IMR-90 (cell line): ENCODE measurements at regions not wholly inside any gene's neighbourhood (a gene's known extent, or its start where the extent isn't known, plus 50 kb on each side); places are given as distances from the start of the nearest gene placed in this dataset.

Source experiments
- ATAC-seq: fragments of 200-7000 bp; cut with Tn5 transposase; 2 replicates; pipeline ENCODE4 v1.9.1; 2020; ENCODE audit warnings: low read depth, mild to moderate bottlenecking, moderate library complexity
- BruUV-seq: library from RNA; stranded (reverse); fragments of 400-500 nt; replicated peaks from 2 replicates; lab custom pipeline; 2021; lab: Mats Ljungman, UMichigan
- CTCF ChIA-PET: fragments of 300-600 bp; formaldehyde crosslinking; extraction: SDS; loops from one replicate; lab custom pipeline; 2021; ENCODE audit warnings: antibody characterized with exemption; lab: Yijun Ruan, JAX
- POLR2A ChIA-PET: fragments of 300-600 bp; sonication (Branson Sonifier 250); formaldehyde crosslinking; loops from one replicate; lab custom pipeline; 2022; ENCODE audit warnings: antibody characterized with exemption; ENCODE audit not compliant: unreplicated experiment; lab: Charles Lee
- DNase-seq: peaks from one replicate; pipeline ENCODE4 v3.0.0; 2013
- H2AFZ ChIP-seq: replicated peaks from 2 replicates; pipeline ENCODE3; 2013; ENCODE audit warnings: low read length, mild to moderate bottlenecking; ENCODE audit not compliant: poor library complexity
- H2AK5ac ChIP-seq: 2 replicates; pipeline ENCODE4 v1.6.1; 2013; ENCODE audit warnings: low read depth, low read length, inconsistent platforms
- H2AK9ac ChIP-seq: replicated peaks from 2 replicates; pipeline ENCODE3; 2013; ENCODE audit warnings: mild to moderate bottlenecking, low read depth, low read length, moderate library complexity; ENCODE audit not compliant: poor library complexity
- H2BK120ac ChIP-seq: 2 replicates; pipeline ENCODE4 v1.6.1; 2013; ENCODE audit warnings: low read depth, low read length, inconsistent platforms
- H2BK15ac ChIP-seq: 3 replicates; pipeline ENCODE4 v1.6.1; 2013; ENCODE audit warnings: low read depth, low read length, inconsistent platforms
- H2BK20ac ChIP-seq: 2 replicates; pipeline ENCODE4 v1.6.1; 2013; ENCODE audit warnings: low read depth, mild to moderate bottlenecking, inconsistent platforms, low read length, moderate library complexity
- H2BK5ac ChIP-seq: 2 replicates; pipeline ENCODE4 v1.6.1; 2013; ENCODE audit warnings: mild to moderate bottlenecking, low read depth, low read length, inconsistent platforms; ENCODE audit not compliant: poor library complexity, severe bottlenecking
- H3K14ac ChIP-seq: replicated peaks from 2 replicates; pipeline ENCODE4 v1.6.1; 2013; ENCODE audit warnings: low read depth, low read length, inconsistent platforms
- H3K18ac ChIP-seq: 2 replicates; pipeline ENCODE4 v1.6.1; 2013; ENCODE audit warnings: low read depth, low read length, control low read depth
- H3K23ac ChIP-seq: 2 replicates; pipeline ENCODE4 v1.6.1; 2013; ENCODE audit warnings: low read depth, low read length, inconsistent platforms
- H3K27ac ChIP-seq: 2 replicates; pipeline ENCODE4 v1.5.1; 2013; ENCODE audit warnings: mild to moderate bottlenecking, control low read depth, low read length; ENCODE audit not compliant: insufficient read depth
- H3K27me3 ChIP-seq: 2 replicates; pipeline ENCODE4 v1.6.1; 2013; ENCODE audit warnings: low read length; ENCODE audit not compliant: control insufficient read depth, insufficient read depth
- H3K36me3 ChIP-seq: 2 replicates; pipeline ENCODE4 v1.6.1; 2013; ENCODE audit warnings: low read length, mixed read lengths; ENCODE audit not compliant: control insufficient read depth, insufficient read depth
- H3K4ac ChIP-seq: 2 replicates; pipeline ENCODE4 v1.6.1; 2013; ENCODE audit warnings: low read depth, low read length, inconsistent platforms
- H3K4me1 ChIP-seq: 2 replicates; pipeline ENCODE4 v1.6.1; 2013; ENCODE audit warnings: low read length, mixed read lengths; ENCODE audit not compliant: control insufficient read depth, insufficient read depth
- H3K4me2 ChIP-seq: 2 replicates; pipeline ENCODE4 v1.6.1; 2013; ENCODE audit warnings: low read depth, mild to moderate bottlenecking, control low read depth, low read length, moderate library complexity
- H3K4me3 ChIP-seq: 2 replicates; pipeline ENCODE4 v1.5.1; 2013; ENCODE audit warnings: low read depth, mild to moderate bottlenecking, control low read depth, low read length, moderate library complexity; ENCODE audit not compliant: insufficient read depth
- H3K56ac ChIP-seq: 2 replicates; pipeline ENCODE4 v1.6.1; 2013; ENCODE audit warnings: low read length, inconsistent platforms; ENCODE audit not compliant: insufficient read depth; ENCODE audit errors: extremely low read depth
- H3K79me1 ChIP-seq, 2 experiments: 2 replicates each; pipeline ENCODE4 v1.6.1; 2013; ENCODE audit warnings: low read length in 2 of 2, inconsistent platforms in 1 of 2, low read depth in 1 of 2
- H3K9ac ChIP-seq: 2 replicates; pipeline ENCODE4 v1.6.1; 2013; ENCODE audit warnings: low read depth, low read length, control low read depth
- H3K9me1 ChIP-seq: 2 replicates; pipeline ENCODE4 v1.6.1; 2013; ENCODE audit warnings: low read length, inconsistent platforms; ENCODE audit not compliant: insufficient read depth
- H3K9me3 ChIP-seq: 2 replicates; pipeline ENCODE4 v1.6.1; 2013; ENCODE audit warnings: low read length; ENCODE audit not compliant: control insufficient read depth, insufficient read depth
- H4K20me1 ChIP-seq: 2 replicates; pipeline ENCODE4 v1.6.1; 2013; ENCODE audit warnings: low read length, inconsistent platforms; ENCODE audit not compliant: insufficient read depth
- H4K5ac ChIP-seq: 2 replicates; pipeline ENCODE4 v1.6.1; 2013; ENCODE audit warnings: mild to moderate bottlenecking, low read depth, low read length, control low read depth
- H4K8ac ChIP-seq, 2 experiments: 2 replicates each; pipeline ENCODE4 v1.6.1; 2013; ENCODE audit warnings: low read depth in 2 of 2, low read length in 2 of 2, control low read depth in 1 of 2, inconsistent platforms in 1 of 2
- H4K91ac ChIP-seq: 2 replicates; pipeline ENCODE4 v1.6.1; 2013; ENCODE audit warnings: low read depth, low read length, inconsistent platforms; ENCODE audit not compliant: insufficient read depth
- BHLHE40 ChIP-seq: fragments of 150-350 bp; IDR thresholded peaks from 2 replicates; pipeline ENCODE4 v1.6.1; 2016; ENCODE audit warnings: mild to moderate bottlenecking, low read depth, low read length
- FOS ChIP-seq: fragments of 150-350 bp; IDR thresholded peaks from 2 replicates; pipeline ENCODE4 v1.6.1; 2016; ENCODE audit warnings: low read depth, low read length
- RAD21 ChIP-seq: IDR thresholded peaks from 2 replicates; pipeline ENCODE4 v1.6.1; 2012; ENCODE audit warnings: low read length, improper control_type of control experiment
- SMC3 ChIP-seq: fragments of 150-350 bp; IDR thresholded peaks from 2 replicates; pipeline ENCODE4 v1.6.1; 2016; ENCODE audit warnings: low read depth, mild to moderate bottlenecking, antibody characterized with exemption, low read length, moderate library complexity
- WGBS, 2 experiments: methylation state at CpG; one replicate each; pipeline versions ENCODE4 v1.1.5 to v1.1.7; 2013; ENCODE audit warnings: missing lambda C conversion rate in 2 of 2; ENCODE audit not compliant: insufficient read length in 1 of 2; ENCODE audit errors: extremely low coverage in 2 of 2; 5-methylcytosine and 5-hydroxymethylcytosine counted together
- dilution Hi-C: fragments of 300-500 bp; cut with HindIII; formaldehyde crosslinking; loops from one replicate; pipeline ENCODE4 v1.14.3; 2018; ENCODE audit warnings: low sequenced_read_pairs; ENCODE audit not compliant: unreplicated experiment
- in situ Hi-C: fragments of 300-500 bp; cut with MboI; formaldehyde crosslinking; loops from 3 replicates; pipeline ENCODE4 v1.14.3; 2019; ENCODE audit warnings: low sequenced_read_pairs, inconsistent platforms, mixed read lengths
- intact Hi-C: fragments of 100-400 bp; cut with micrococcal nuclease; formaldehyde crosslinking; loops from 2 replicates; pipeline ENCODE4 v1.10.0; 2022

DNA sequence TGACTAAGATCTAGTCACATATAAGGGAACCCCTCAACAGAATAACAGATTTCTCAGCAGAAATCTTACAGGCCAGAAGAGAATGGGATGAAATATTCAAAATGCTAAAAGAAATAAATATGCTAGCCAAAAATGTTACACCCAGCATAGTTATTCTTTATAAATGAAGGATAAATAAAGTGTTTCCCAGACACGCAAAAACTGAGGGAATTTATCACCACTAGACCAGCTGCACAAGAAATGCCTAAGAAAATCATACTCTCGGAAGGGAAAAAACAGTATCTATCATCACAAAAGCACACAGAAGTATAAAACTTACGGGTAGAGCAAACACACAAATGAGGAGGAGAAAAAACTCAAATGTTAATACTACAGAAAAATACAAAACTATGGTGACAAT lies 162.1 kb downstream of the HHIP start:
- Histone ChIP-seq H4K8ac (no peak overlapping the region), H2AK9ac (no peak overlapping the region), H2AFZ (no peak overlapping the region), H3K27ac (no peak overlapping the region), H3K23ac (no peak overlapping the region), H3K9me1 (no peaks in the 10 kb centered on the region), H3K36me3 (no peaks in the 10 kb centered on the region), H3K27me3 (no peaks in the 10 kb centered on the region), H3K4me1 (no peaks in the 10 kb centered on the region), H3K4me2 (no peak overlapping the region), H3K14ac (no peak overlapping the region), H3K79me1 (no peaks in the 10 kb centered on the region), H4K5ac (no peak overlapping the region), H2BK5ac (no peak overlapping the region), H3K4ac (no peak overlapping the region), H3K9me3 (peaks cover 7% of the 10 kb centered on the region), H2AK5ac (no peak overlapping the region), H4K20me1 (no peaks in the 10 kb centered on the region), H3K18ac (no peak overlapping the region), H2BK120ac (no peak overlapping the region), H2BK15ac (no peak overlapping the region), H3K56ac (no peak overlapping the region), H3K4me3 (no peak overlapping the region), H2BK20ac (no peak overlapping the region), H4K91ac (no peak overlapping the region), H3K9ac (no peak overlapping the region)
- no peak for TF ChIP-seq FOS
- no peak for TF ChIP-seq BHLHE40
- TF ChIP-seq SMC3, result no peak
- no peak for TF ChIP-seq RAD21
- ChIA-PET CTCF (no interaction called here), POLR2A (no interaction called here)
- dilution Hi-C loops (no loop called here), intact Hi-C loops (no loop called here), in situ Hi-C loops (no loop called here)
- DNase-seq (no peak), ATAC-seq (no peak)
- no TSS peak for BruUV-seq
- no CpG with 5 or more reads among the region's 3 CpGs for WGBS, 2 experiments
